ENCODE measurements at regions not wholly inside any gene's neighbourhood (a gene's known extent, or its start where the extent isn't known, plus 50 kb on each side); places are given as distances from the start of the nearest gene placed in this dataset.
"Not testable (repeated sequence)": the region's sequence is repeated elsewhere in the genome, so short reads cannot be mapped to it uniquely, and the experiment has no call there.

DNA sequence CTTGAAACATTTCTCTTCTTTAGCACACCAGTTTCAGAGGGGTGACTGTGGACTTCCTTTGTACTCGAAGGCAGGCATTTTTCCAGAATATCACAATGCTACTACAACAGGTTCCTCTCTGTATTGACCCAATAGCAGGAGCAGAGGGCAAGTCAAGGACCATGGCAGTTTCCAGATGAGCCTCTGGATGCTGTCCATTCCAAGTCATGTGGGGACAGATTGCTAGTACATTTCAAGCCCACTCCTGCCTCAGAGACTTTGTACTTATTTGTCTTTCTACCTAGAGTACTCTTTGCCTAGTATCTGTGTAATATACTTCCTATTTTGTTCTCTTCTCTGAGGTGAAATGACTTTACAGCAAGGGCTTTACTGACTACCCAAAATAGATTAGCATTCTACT, 373.9 kb downstream of the PIK3C3 start:
- no peak for DNase-seq (ENCODE audit: low spot score)

- DNase-seq (ENCODE audit: low spot score), result no peak
These were observed 375.3 kb downstream of the PIK3C3 start for GRCh38 chr18:42330296-42330695.

- DNase-seq (ENCODE audit: low spot score), result no peak
These were observed 378.5 kb downstream of the PIK3C3 start for GRCh38 chr18:42333558-42333957.

DNA sequence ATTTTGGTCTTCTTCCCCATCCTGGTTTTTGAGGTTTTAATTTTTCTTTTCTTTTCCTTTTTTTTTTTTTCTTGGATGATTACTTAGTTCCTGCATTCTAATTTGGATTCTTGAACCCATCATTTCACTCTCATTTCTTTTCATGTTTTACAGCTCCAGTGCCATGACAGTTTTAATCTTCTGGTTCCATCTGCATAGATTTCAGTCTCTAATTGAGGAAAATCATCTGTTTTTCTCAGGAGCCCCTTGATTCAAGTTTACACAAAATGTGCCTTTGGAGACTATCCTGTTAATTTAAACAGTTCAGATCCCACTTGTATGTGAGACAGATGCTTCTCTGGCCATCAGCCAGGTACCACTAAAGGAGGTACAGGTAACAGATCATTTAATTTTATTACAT, 379.9 kb downstream of the PIK3C3 start:
- no peak for DNase-seq (ENCODE audit: low spot score)

GRCh38 chr18:42336139-42336538, 381.1 kb downstream of the PIK3C3 start:
- DNase-seq (ENCODE audit: low spot score), result no peak

- not testable (repeated sequence) for DNase-seq (ENCODE audit: low spot score)
These were observed 382.3 kb downstream of the PIK3C3 start for GRCh38 chr18:42337337-42337736.

GRCh38 chr18:42338683-42339082, 383.6 kb downstream of the PIK3C3 start:
- no peak for DNase-seq (ENCODE audit: low spot score)

GRCh38 chr18:42339372-42339771, 384.3 kb downstream of the PIK3C3 start:
- no peak for DNase-seq (ENCODE audit: low spot score)

GRCh38 chr18:42340423-42341009, 385.5 kb downstream of the PIK3C3 start:
- DNase-seq (ENCODE audit: low spot score), result no peak

DNA sequence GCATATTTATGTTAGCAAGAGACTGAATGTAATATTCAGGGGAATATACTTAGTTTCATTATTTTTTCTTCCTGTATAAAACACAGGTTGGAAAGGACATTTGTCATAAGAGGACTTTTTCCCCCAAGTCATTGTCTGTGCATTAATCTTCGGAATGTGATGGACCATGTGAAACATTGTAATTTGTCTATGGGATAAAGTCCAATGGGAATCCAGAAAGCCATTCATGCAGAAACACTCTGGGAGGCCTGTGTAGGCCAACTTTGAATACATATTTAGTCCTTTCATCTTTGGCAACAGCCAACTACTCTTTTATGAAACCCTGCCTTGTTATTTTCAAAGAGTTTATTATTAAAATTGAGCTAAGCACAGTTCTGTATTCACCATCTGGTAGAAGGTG, 386.4 kb downstream of the PIK3C3 start:
- no peak for DNase-seq (ENCODE audit: low spot score)

- DNase-seq (ENCODE audit: low spot score), result no peak
These were observed 393.7 kb downstream of the PIK3C3 start for GRCh38 chr18:42348722-42349121.

DNA sequence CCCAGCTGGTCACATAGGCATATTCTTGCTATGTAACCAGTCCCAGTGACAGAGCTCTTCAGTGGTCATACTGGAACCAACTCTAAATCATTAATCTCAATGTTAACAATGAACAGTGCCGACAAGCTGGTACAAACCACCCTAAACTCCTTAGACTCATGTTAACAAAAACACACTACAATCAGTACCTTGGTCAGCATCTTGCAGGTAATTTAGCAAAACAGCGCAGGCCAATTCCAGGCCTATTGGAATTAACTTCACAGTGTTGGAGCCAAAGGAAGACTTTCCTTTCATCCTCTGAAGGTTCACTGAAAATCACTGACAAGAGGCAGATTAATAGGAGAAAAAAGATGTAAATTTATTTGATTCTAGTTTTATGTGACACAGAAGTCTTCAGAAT, 396.4 kb downstream of the PIK3C3 start:
- no peak for DNase-seq (ENCODE audit: low spot score)

DNA sequence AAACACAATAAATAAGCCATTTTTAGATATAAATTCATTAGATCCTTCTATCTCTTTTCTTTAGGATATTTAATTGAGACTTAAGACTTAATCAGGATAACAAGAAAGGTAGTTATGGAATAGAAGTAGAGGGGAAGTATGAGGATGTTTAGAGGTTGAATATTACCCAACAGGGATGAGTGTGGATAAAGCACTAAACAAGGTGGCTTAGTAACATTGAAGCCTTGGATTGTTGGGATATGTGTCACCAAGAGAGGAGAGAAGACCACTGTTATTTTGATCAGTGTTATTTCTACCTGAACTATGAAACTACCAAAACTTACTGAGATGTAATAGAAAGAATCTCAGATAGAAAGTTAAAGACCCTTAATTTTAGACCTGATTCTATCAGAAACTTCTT, 405.7 kb downstream of the PIK3C3 start:
- no peak for DNase-seq (ENCODE audit: low spot score)

GRCh38 chr18:42363446-42364441, 408.7 kb downstream of the PIK3C3 start:
- DNase-seq (ENCODE audit: low spot score), result no peak

DNA sequence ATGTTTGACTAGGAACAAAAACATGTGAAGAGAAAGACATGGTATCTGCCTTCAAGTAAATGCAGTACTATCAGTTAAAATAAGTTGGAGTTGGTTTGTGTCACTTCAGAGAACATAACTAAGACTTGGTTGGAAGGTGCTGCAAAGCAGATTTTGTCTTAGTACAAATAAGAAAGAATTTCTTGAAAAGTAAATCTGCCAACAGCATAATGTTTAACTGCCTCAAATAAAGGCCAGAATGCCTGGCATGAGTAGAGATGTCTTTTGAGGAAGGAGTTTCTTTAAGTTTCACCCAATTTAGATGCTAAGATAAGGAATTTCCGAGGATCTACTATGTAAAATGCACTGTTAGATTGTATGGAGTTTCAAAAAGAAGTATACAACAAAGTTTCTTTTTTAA, 409.7 kb downstream of the PIK3C3 start:
- DNase-seq (ENCODE audit: low spot score), result no peak

DNA sequence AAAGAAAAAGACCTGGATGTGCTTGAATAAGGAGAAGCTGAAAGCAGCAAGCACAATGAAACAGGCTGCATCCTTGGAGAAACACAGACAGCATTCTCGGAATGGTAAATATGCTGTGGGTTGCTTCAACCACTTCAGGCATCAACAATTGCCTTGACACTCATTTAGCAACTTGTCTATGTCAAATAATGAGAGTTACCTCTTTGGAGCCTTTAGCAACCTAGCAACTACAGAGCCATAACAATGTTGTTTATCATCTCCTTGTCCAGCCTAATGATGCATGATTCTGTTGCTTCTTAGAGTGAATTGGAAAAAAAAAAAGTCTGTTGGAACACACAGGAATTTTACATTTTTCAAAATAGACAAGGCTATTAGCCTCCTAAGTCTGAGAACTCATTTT, 410.6 kb downstream of the PIK3C3 start:
- DNase-seq (ENCODE audit: low spot score), result no peak

- DNase-seq (ENCODE audit: low spot score), result no peak
These were observed 418.6 kb downstream of the PIK3C3 start for GRCh38 chr18:42373584-42373983.

DNA sequence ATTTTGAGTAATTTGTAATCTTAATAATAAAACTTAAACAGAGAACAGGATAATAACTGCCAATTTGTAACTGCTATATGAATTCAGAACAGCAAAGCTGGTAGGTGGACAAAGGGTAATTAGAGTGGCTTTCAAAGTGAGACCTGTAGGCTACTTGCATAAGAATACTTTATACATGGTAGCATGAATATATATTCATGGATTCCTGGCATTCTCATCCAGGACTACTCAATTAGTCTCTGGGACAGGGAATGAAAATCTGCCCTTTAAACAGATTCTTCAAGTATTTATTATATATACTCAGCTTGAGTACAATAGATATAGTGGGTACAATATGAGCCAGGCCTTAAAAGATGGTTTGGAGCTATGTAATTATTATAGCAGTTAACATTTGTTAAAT, 419.9 kb downstream of the PIK3C3 start:
- DNase-seq (ENCODE audit: low spot score), result no peak

- DNase-seq (ENCODE audit: low spot score), result not testable (repeated sequence)
These were observed 423.8 kb downstream of the PIK3C3 start for GRCh38 chr18:42378854-42379253.

GRCh38 chr18:42381236-42381635, 426.2 kb downstream of the PIK3C3 start:
- not testable (repeated sequence) for DNase-seq (ENCODE audit: low spot score)

- DNase-seq (ENCODE audit: low spot score), result no peak
These were observed 437.4 kb downstream of the PIK3C3 start for GRCh38 chr18:42392416-42392815.

DNA sequence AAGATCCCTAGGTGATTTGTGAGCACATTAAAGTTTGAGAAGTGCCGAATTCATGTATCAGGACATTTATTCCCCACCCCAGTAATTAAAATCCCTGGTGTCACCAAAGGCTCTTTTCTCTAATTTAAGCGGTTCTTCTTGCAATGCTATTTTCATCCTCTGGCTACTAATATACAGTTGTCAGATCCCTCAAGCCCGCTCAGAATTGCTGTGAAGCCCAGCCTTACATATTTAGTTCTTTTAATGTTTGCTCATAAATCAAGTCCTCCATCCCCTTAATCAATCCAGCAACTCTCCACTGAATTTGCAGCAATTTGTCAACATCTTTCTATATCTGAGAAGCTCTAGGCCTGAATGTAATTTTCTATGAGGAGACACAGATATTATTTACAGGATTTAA, 437.9 kb downstream of the PIK3C3 start:
- no peak for DNase-seq (ENCODE audit: low spot score)

DNA sequence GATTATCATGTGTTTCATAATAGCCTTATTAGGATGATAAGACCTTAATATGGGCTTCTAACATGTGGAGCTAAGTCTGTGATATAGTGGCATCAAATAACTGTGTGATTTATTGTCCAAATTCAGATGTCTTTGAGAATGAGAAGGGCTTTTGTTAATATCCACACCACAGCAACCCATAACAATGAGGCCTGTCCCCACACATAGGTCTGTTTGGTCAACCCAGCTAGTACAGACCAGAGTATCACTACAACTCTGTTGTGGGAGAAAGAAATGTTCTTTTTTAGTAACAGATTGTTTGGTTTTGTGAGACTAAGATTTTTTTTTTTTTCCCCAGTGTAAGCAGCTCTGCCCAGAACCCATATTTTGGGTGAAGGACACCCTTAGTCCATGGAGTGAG, 439.2 kb downstream of the PIK3C3 start:
- no peak for DNase-seq (ENCODE audit: low spot score)
